T-helper 1 cell (primary cell): ENCODE measurements at regions not wholly inside any gene's neighbourhood (a gene's known extent, or its start where the extent isn't known, plus 50 kb on each side); places are given as distances from the start of the nearest gene placed in this dataset.

Experiments used
- DNase-seq, 5 donors: peaks; one replicate each; pipeline ENCODE4 v3.0.0-alpha.2; 2012 to 2020

DNA sequence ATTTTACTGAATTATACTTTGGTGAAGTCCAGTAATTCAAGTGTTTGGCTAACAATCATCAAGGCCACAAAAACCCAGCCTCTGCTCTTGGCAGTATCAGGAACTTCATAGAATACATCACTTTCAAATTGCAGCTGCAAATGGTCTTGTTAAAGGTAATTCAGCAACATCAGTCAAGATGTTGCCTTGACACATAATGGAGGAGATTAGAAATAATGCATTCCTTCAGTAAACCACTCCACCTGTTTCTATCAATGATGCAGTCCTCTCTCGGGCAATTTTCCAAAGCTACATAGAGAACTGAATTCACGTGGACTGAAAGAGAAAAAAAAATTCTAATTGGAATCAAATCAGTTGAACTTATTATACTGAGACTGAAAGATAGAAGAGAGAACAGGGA lies 279.3 kb downstream of the VGLL3 start:
- no peak for DNase-seq

DNA sequence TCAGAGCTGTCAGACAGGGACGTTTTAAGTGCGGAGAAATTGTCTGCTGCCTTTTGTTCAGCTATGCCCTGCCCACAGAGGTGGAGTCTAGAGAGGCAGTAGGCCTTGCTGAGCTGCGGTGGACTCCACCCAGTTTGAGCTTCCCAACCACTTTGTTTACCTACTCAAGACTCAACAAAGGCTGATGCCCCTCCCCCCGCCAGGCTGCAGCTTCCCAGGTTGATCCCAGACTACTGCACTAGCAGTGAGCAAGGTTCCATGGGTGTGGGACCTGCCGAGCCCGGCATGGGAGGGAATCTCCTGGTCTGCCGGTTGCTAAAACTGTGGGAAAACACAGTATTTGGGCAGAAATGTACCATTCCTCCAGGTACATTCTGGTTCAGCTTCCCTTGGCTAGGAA lies 282.1 kb downstream of the VGLL3 start:
- no peak for DNase-seq

GRCh38 chr3:86702381-86702958 lies 288.5 kb downstream of the VGLL3 start:
- no peak for DNase-seq

DNA sequence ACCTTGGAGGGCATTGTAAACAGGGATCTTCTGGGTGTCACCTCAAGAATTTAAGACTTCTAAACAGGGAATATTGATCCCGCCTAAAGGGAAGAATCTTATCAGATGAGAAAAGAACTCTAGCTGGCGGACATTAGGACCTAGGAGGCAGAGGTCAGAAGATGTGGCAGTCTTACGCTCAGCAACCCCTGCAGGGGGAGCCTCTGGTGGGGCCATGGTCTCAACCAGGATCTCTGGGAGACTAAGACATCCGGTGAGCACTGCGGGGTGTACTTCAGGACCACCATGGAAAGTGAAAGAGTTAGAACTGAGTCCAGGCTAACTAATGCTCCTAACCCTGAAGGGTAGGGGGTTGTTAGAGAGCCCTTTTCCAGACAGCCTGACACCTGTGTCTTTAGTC lies 295.2 kb downstream of the VGLL3 start:
- no peak for DNase-seq

DNA sequence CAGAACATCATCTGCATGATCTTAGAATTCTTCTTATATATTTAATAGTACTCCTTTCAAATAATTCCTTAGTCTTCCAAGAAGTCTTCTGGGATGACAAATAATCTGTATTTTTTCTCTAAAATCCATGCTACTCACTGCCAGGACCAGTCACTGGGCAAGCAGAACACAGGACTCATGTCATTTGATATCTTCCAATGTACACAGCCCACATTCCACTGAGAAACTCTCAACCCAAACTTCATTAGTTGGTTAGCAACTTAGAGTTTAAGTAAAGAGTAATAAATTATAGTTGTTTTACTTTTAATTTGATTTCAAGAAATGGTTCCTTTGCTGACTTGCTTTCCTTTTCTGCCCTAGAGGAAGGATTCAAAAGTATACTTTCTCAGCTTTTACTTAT lies 317.0 kb downstream of the VGLL3 start:
- no peak for DNase-seq

DNA sequence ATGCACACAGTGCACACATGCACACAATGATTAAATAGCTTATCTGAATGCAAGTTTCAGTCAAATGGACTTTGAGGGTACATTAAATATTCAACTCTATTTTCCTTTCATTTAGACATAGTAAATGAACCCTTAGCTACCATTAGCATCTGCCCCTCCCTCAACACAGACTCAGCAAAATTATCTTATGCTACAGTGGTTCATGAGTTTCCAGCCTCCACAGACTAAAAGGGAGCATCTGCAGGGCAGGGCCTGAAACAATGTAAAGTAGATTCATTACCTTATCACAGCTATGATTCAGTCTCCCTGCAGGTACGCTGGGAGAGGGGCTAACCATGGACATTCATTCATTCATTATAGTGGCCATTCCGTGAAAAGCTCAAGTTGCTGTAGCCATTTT lies 329.1 kb downstream of the VGLL3 start:
- no peak for DNase-seq

GRCh38 chr3:86658876-86659275 lies 332.1 kb downstream of the VGLL3 start:
- no peak for DNase-seq

GRCh38 chr3:86654806-86655460 lies 336.0 kb downstream of the VGLL3 start:
- DNase-seq: no peak

DNA sequence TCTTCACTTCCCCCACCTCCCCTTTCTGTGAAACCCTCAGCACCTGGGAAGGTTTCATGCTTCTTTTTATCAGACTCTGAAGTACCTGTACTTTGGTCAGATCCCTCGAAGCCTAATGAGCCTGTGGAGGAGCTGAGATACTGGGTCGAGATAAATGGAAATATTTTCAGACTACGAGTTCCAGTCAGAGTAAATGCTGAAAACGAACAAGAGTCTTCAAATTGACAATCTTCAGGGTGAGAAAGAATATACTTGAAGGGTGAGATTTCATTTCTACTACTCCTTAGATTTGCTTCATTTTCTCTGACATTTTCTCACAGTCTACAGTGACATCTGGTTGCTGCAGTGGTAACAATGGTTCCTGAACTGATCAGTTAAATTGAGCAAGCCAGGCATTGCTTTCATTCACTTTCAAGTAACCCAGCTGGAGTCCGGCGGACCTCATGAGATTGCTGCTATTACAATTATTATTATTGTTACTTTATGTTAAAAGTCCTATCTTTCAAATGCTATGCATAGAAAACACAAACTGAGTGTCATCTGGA lies 337.2 kb downstream of the VGLL3 start:
- no peak for DNase-seq

DNA sequence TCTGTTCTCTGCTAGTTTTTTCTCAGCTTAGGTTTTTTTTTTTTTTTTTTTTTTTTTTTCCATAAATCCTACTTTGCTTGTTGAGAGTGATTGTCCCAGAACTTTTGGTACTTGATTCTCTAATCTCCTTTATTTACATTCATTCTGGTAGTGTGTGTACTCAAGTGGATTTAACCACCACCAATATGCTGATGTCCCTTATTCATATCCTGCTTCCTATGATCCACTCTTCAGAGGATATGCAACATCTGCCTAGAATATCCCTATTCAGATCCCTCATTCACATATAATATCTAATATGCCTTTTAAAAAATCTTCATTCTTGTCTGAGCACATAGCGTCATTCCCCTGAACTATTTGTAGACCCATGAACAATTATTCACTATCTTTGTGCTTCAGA lies 342.9 kb downstream of the VGLL3 start:
- no peak for DNase-seq

- no peak for DNase-seq
Measured at GRCh38 chr3:86645756-86646155, 345.2 kb downstream of the VGLL3 start.

DNA sequence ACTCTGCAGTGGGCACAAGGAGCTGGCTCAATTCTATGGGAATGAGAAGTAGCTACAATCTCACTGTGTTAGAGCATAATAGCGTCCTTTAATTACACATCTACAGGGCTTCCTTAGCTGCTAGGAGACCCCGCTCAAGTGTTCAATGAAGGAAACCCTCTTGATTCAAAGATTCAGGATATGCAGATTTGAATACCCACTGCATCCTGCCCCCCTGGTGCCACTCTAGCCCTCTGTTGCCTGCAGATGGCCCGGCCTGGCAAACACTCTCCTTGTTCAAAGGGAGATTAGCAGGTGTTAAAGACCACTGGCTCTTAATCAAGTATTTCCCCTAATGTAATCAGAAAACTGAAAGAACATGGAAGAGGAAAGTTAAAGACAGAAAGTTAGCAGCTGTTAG lies 356.6 kb downstream of the VGLL3 start:
- no peak for DNase-seq

DNA sequence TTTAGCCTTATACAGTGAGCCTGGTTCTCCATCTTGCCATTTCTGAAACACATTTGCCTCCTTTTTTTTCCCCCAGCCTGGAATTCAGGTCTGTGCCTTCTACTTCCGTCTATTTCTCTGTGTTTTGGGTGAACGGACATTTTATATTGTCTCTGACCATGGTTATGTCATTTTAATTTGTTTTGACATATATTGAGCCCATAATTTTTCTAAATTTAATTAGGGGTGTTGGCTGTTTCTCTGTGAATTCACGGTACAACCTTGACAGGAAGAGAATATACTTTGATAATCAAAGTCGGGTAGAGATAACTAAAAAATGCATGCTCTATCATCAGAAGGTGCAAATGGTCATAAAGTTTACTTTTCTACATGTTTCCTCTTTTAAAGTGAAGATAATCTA lies 361.4 kb downstream of the VGLL3 start:
- DNase-seq: no peak

- DNase-seq: no peak
Measured at GRCh38 chr3:86624192-86624591, 366.8 kb downstream of the VGLL3 start.

- no peak for DNase-seq
Measured at GRCh38 chr3:86618706-86619105, 372.2 kb downstream of the VGLL3 start.

GRCh38 chr3:86605166-86605565 lies 385.8 kb downstream of the VGLL3 start:
- no peak for DNase-seq

DNA sequence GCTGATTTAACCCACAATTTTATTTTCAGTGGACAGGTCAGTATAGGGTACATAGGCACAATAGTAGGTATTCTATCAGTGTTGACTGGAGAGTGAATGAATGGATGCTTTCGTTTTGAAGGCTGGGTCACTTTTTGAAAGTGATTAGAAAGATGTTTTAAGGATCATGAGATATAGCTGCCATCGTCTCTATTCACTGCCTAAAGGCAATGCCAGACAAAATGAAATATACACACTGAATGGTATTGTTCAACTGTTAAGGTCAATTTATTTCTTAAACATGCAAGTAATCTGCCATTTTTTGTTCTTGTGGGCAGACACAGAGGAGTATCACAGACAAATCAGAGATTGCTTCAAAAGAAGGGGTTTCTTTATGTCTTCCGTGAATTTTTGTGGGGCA lies 395.3 kb downstream of the VGLL3 start:
- no peak for DNase-seq

DNA sequence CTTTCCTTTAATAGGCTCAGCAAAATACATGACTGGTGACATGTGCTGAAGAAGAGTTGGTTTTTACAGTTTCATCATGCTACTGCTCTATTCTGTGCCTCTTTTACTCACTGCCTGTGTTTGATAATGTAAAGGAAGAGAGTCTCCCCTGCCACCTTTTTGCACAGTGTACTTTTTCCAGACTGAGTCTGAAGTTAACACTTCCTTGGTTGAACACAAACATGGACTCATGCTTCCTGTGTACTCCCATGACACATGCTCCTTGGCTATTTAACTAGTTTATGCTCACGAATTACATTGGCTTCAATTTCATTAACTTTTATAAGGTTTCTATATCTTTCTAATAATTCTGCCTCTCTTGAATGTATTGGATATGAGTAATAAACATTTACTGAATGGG lies 396.1 kb downstream of the VGLL3 start:
- no peak for DNase-seq

GRCh38 chr3:86578071-86578470 lies 412.9 kb downstream of the VGLL3 start:
- DNase-seq: no peak

GRCh38 chr3:86563400-86563970 lies 427.5 kb downstream of the VGLL3 start:
- DNase-seq: peak in 1 of 5 donors; percentile 2

- no peak for DNase-seq
Measured at GRCh38 chr3:86562090-86562489, 428.9 kb downstream of the VGLL3 start.

GRCh38 chr3:86561215-86561614 lies 429.7 kb downstream of the VGLL3 start:
- no peak for DNase-seq

GRCh38 chr3:86554383-86554782 lies 436.6 kb downstream of the VGLL3 start:
- DNase-seq: no peak

GRCh38 chr3:86547692-86548091 lies 443.3 kb downstream of the VGLL3 start:
- no peak for DNase-seq
